ENCODE measurements at regions not wholly inside any gene's neighbourhood (a gene's known extent, or its start where the extent isn't known, plus 50 kb on each side); places are given as distances from the start of the nearest gene placed in this dataset.

- TF ChIP-seq, protein P1, sequence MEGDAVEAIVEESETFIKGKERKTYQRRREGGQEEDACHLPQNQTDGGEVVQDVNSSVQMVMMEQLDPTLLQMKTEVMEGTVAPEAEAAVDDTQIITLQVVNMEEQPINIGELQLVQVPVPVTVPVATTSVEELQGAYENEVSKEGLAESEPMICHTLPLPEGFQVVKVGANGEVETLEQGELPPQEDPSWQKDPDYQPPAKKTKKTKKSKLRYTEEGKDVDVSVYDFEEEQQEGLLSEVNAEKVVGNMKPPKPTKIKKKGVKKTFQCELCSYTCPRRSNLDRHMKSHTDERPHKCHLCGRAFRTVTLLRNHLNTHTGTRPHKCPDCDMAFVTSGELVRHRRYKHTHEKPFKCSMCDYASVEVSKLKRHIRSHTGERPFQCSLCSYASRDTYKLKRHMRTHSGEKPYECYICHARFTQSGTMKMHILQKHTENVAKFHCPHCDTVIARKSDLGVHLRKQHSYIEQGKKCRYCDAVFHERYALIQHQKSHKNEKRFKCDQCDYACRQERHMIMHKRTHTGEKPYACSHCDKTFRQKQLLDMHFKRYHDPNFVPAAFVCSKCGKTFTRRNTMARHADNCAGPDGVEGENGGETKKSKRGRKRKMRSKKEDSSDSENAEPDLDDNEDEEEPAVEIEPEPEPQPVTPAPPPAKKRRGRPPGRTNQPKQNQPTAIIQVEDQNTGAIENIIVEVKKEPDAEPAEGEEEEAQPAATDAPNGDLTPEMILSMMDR (IDR thresholded peaks at IDR 0.05): no peak
- no peak for TF ChIP-seq POLR2A (IDR thresholded peaks at IDR 0.05)
Measured at GRCh38 chr7:135843214-135843613, 94.6 kb upstream of the FAM180A start.

Data from Peyer's patch (tissue), 4 donors.